ENCODE measurements at regions not wholly inside any gene's neighbourhood (a gene's known extent, or its start where the extent isn't known, plus 50 kb on each side); places are given as distances from the start of the nearest gene placed in this dataset.

- peaks cover 0 to 3% of the 10 kb centered on the region in 2 donors for H3K9me3 ChIP-seq
- intact Hi-C loops (cut with DNase I), result no loop called here
- ATAC-seq (no peak), DNase-seq (no peak)
- H3K27me3 ChIP-seq, result no peaks in the 10 kb centered on the region
- no peak for TF ChIP-seq CTCF (IDR thresholded peaks at IDR 0.05)
- H3K4me1 ChIP-seq, result no peaks in the 10 kb centered on the region
- H3K27ac ChIP-seq, result no peak overlapping the region
- H3K36me3 ChIP-seq, result no peaks in the 10 kb centered on the region
- no peak overlapping the region for H3K4me3 ChIP-seq
These were observed 765.3 kb downstream of the MTRR start for GRCh38 chr5:8634219-8634618.

DNA sequence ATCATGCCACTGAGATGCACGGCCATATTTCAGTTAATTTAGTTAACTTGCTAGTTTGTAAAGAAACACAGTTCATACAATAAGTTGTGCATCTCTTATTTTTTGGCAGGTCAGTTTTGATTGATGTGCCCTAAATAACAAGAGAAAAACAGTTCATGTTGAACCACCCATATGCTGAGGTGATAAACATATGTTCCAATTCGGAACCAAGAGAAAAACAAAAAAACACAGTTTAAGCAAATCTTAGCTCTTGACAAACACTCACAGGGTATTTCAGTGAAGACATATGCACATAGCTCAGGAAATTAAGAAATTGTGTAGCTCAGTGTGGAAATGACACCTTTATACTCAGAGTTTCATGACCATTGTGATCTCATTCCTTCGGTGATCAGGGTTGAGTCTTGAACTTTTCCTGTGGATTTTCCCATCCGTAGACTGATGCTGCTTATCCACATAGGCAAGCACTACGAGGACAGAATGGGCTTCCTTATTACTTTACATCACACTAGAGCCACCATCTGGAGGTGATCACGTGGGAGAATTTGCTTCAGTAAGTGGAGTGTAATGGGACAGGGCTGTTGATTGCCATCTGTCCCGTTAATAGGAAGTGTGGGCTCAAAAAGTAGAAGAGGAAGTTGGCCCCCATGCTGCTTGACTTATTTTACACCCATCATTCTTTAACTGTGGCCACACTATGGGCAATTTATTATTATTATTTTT, 773.0 kb downstream of the MTRR start:
- Histone ChIP-seq H3K27ac (no peak overlapping the region), H3K9me3 (no peaks in the 10 kb centered on the region), H3K36me3 (no peaks in the 10 kb centered on the region), H3K4me3 (no peak overlapping the region), H3K4me1 (no peaks in the 10 kb centered on the region), H3K27me3 (no peaks in the 10 kb centered on the region)
- intact Hi-C loops (cut with DNase I), result no loop called here
- DNase-seq (no peak), ATAC-seq (no peak)
- TF ChIP-seq CTCF (IDR thresholded peaks at IDR 0.05), result no peak

GRCh38 chr5:8644377-8644776, 775.4 kb downstream of the MTRR start:
- H3K27ac ChIP-seq, result no peak overlapping the region
- no peak overlapping the region for H3K4me3 ChIP-seq
- no peak for TF ChIP-seq CTCF (IDR thresholded peaks at IDR 0.05)
- no peak for ATAC-seq
- no peaks in the 10 kb centered on the region for H3K27me3 ChIP-seq
- intact Hi-C loops (cut with DNase I), result no loop called here
- no peaks in the 10 kb centered on the region for H3K36me3 ChIP-seq
- no peak for DNase-seq
- H3K4me1 ChIP-seq, result no peaks in the 10 kb centered on the region
- H3K9me3 ChIP-seq, result no peaks in the 10 kb centered on the region

- no peak overlapping the region for H3K4me3 ChIP-seq
- ATAC-seq, result no peak
- H3K27me3 ChIP-seq, result no peaks in the 10 kb centered on the region
- no peak for TF ChIP-seq CTCF (IDR thresholded peaks at IDR 0.05)
- H3K4me1 ChIP-seq, result no peaks in the 10 kb centered on the region
- H3K36me3 ChIP-seq, result no peaks in the 10 kb centered on the region
- H3K9me3 ChIP-seq, result no peaks in the 10 kb centered on the region
- no peak overlapping the region for H3K27ac ChIP-seq
- no peak for DNase-seq
- intact Hi-C loops (cut with DNase I), result no loop called here
These were observed 778.2 kb downstream of the MTRR start for GRCh38 chr5:8647111-8647510.

DNA sequence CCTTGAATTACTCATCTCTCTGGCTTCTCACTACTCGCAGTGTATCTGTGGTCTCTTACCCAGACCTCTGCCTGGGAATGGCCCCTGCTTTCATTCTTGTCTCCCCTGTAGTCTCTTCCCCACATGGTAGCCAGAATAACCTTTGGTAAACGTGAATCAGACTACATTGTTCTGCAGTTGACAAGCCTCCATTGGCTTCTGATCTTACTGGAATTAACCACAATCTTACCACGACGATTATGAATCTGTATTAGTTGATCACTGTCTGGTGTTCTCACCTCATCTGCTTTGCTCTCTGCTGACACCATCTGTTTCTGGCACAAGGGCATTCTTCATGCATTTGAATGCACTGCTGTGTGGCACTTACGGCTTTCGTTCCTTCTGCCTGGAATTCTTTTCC, 781.2 kb downstream of the MTRR start:
- no peaks in the 10 kb centered on the region for H3K27me3 ChIP-seq
- no peak overlapping the region for H3K4me3 ChIP-seq
- H3K4me1 ChIP-seq, result no peaks in the 10 kb centered on the region
- no peaks in the 10 kb centered on the region for H3K9me3 ChIP-seq
- intact Hi-C loops (cut with DNase I), result no loop called here
- TF ChIP-seq CTCF (IDR thresholded peaks at IDR 0.05), result no peak
- no peaks in the 10 kb centered on the region for H3K36me3 ChIP-seq
- H3K27ac ChIP-seq, result no peak overlapping the region
- no peak for DNase-seq
- no peak for ATAC-seq

All from left lung (tissue), 4 donors.